NB4 (cell line): ENCODE measurements at regions not wholly inside any gene's neighbourhood (a gene's known extent, or its start where the extent isn't known, plus 50 kb on each side); places are given as distances from the start of the nearest gene placed in this dataset.

Experiments
- CTCF ChIP-seq: IDR thresholded peaks from one replicate; pipeline ENCODE4 v1.5.1; 2012; ENCODE audit warnings: low read depth, low read length
- MAX ChIP-seq: IDR thresholded peaks from 2 replicates; pipeline ENCODE4 v1.6.1; 2011; ENCODE audit warnings: low read depth, low read length
- MYC ChIP-seq: IDR thresholded peaks from 2 replicates; pipeline ENCODE4 v1.6.1; 2011; ENCODE audit warnings: low read depth, low read length
- POLR2A ChIP-seq: IDR thresholded peaks from 2 replicates; pipeline ENCODE4 v1.6.1; 2011; ENCODE audit warnings: mild to moderate bottlenecking; ENCODE audit not compliant: insufficient read length; ENCODE audit errors: extremely low read depth

- TF ChIP-seq CTCF (no peak), MAX (no peak), MYC (no peak), POLR2A (no peak)
Observed at GRCh38 chr5:15254607-15255006, 245.4 kb upstream of the FBXL7 start.
